HG02973 (cell line): ENCODE measurements at regions not wholly inside any gene's neighbourhood (a gene's known extent, or its start where the extent isn't known, plus 50 kb on each side); places are given as distances from the start of the nearest gene placed in this dataset.
"Not testable (repeated sequence)": the region's sequence is repeated elsewhere in the genome, so short reads cannot be mapped to it uniquely, and the experiment has no call there.

Experiments
- ATAC-seq: cut with Tn5 transposase; IDR thresholded peaks from one replicate; pipeline ENCODE4 v1.9.1; 2021; ENCODE audit warnings: moderate library complexity; ENCODE audit not compliant: unreplicated experiment

DNA sequence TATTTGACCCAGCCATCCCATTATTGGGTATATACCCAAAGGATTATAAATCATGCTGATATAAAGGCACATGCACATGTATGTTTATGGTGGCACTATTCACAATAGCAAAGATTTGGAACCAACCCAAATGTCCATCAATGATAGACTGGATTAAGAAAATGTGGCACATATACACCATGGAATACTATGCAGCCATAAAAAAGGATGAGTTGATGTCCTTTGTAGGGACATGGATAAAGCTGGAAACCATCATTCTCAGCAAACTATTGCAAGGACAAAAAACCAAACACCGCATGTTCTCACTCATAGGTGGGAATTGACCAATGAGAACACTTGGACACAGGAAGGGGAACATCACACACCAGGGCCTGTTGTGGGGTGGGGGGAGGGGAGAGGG, 147.3 kb upstream of the STK26 start:
- ATAC-seq: not testable (repeated sequence)

DNA sequence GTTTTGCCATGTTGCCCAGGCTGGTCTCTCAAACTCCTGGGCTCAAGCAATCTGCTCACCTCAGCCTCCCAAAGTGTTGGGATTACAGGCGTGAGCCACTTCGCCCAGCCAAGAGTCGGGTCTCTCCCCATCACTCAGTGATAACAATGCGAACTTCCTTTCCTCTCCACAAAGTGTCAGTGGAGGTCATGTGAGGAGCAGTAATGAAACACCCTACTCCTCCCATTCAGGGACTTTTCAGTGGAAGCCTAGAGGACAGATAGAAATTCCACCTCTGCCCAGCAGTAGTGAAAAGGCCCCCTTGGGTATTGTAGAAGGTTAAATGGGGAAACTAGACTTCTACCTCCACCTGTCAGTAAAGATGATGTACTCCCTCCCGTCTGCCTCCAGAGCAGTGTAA, 141.9 kb upstream of the STK26 start:
- no peak for ATAC-seq

DNA sequence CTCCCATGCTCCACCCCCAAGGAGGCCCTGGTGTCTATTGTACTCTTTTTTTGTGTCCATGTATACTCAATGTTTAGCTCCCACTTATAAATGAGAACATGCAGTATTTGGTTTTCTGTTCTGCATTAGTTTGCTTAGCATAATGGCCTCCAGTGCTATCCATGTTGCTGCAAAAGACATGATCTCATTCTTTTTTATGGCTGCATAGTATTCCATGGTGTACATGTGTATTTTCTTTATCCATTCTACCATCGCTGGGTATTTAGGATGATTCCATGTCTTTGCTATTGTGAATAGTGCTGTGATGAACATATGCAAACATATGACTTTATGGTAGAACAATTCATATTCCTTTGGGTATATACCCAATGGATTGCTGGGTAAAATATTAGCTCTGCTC, 138.1 kb upstream of the STK26 start:
- ATAC-seq: not testable (repeated sequence)

GRCh38 chrX:131893857-131894256, 129.2 kb upstream of the STK26 start:
- not testable (repeated sequence) for ATAC-seq

DNA sequence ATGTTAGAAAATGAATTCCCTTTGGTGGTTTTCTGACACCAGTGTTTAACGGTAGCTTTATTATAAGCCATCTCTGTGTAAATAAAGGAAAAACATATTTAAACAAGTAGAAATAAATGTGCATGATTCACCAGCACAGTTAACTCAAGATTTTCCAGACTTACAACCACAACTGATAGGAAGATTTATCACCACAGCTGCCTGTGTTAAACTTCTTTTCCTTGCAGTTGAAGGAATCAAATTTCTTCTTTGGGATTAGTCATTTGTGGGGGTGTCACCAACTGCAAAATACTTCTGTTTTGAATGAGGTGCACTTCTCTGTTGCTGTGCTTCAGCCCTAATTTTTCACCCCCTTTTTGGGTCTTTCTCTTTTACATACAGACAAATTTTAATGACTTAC, 128.1 kb upstream of the STK26 start:
- ATAC-seq: no peak

- ATAC-seq: no peak
These were observed 127.3 kb upstream of the STK26 start for GRCh38 chrX:131895807-131896206.

- ATAC-seq: no peak
These were observed 121.6 kb upstream of the STK26 start for GRCh38 chrX:131901546-131901945.

- no peak for ATAC-seq
These were observed 115.4 kb upstream of the STK26 start for GRCh38 chrX:131907488-131908314.

DNA sequence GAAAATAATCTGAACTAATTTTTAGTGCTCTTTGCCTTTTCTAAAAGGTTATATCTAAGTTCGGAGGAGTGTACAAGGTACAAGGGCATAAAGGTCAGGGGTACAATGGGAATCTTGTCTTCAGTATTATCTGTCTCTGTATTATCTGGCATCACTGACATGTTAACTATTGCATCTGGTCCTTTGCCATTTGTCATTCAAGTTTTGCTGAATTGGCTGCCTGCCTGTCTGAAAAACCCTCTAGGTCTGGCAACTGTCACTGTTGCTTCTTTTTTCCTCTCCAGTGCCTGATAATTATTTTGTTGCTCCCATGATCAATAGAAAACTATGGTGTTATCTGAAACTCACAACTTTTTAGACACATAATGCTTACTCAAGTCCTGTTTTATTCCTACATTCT, 112.5 kb upstream of the STK26 start:
- ATAC-seq: no peak

DNA sequence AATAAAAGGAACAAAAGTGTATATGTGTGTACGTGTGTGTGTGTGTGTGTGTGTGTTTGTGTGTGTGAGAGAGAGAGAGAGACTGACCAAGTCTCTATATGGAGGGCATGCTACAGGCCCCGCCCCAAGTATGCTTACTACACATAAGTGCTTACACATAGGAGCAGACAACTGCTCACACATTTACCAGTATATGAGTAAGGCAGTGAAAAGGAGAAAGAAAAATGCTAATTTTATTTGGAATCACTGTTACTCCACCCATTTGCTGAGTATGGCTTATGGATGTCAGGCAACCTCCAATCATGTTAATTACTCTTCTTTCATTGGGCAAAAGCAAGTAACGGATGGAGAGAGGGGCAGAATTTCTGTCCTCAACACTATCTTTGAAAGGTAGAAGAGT, 107.6 kb upstream of the STK26 start:
- ATAC-seq: no peak

DNA sequence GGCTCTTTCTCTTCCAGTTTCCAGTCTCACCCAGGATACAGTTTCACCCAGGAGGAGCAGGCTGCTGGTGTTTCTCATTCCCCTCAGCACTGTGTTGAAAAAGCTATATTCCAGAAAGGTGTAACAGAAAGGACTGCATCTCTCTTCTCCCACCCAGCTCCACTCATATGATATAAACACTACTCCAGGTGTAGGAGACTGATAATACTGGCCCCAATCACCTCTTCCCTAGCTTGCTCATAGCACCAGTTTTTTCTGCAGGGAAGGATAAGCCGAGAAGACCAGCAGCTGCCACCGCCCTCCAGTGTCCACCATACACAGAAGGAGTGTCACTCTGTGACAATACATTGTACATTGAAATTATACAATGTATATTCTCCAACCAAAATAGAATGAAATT, 105.5 kb upstream of the STK26 start:
- ATAC-seq: no peak

DNA sequence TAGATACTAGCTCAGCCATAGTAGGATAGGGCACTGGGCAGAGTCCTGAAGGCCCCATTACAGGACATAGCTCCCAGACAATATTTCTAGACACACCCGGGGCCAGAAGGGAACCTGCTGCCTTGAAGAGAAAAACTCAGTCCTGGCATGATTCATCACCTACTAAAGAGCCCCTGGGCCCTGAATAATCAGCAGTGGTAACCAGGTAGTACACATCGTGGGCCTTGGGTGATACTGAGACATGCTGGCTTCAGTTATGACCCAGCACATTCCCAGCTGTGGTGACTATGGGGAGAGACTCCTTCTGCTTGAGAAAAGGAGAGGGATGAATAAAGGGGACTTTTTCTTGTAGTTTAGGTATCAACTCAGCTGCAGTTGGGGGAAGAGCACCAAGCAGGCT, 104.3 kb upstream of the STK26 start:
- ATAC-seq: no peak

DNA sequence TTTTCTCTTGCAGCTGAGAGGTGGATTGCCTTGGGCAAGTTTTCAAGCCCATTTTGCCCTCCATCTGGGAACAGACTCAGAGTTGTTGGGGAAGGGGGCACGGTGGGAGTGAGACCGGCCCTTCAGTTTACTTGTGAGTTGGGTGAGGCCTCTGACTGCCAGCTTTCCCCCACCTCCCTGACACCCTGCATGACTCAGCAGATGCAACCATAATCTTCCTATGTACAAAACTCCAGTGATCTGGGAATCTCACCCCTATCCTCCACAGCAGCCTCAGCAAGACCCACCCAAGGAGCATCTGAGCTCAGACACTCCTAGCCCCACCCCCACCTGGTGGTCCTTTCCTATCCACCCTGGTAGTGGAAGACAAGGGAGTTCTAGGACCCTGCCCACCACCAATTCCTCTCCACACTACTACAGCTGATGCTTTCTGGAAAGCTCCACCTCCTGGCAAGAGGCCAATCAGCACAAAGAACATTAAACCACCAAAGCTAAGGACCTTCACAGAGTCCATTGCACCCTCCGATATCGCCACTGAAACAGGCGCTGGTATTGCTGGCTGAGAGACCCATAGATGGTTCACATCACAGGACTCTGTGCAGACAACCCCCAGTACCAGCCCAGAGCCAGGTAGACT, 99.4 kb upstream of the STK26 start:
- ATAC-seq: no peak

DNA sequence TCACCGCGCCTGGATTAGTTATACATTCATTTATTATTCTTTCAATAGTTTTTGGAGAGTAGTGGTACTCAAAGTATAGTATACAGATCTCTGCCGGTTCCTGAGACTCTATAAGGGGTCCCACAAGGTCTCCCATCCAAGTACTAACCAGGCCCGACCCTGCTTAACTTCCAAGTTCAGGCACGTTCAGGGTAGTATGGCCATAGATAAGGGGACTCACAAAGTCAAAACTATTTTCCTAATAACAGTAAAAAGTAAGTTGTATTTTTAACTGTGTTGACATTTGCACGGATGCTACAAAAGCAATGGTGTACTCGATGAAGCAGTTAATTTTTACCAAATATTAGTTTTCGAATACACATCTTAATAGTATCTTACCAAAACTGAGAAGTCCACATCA, 84.4 kb upstream of the STK26 start:
- no peak for ATAC-seq

- ATAC-seq: no peak
These were observed 81.1 kb upstream of the STK26 start for GRCh38 chrX:131942034-131942433.

- no peak for ATAC-seq
These were observed 77.9 kb upstream of the STK26 start for GRCh38 chrX:131944936-131945902.

DNA sequence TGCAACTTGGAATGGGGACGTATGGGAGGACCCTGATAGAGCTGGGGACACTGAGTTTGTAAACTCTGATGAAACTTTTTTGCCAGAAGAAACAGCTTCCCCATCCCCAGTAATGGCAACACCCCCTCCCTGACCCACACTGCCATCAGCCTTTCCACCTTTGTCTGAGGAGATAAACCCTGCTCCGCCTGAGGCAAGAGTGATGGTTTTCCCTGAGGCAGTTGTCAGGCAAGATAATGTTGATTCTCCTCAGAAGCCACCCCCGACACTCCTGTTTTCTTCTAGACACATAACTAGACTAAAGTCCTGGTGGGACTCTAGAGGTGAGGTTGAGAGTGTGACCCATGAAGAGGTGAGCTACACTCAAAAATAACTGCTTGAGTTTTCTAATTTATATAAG, 71.9 kb upstream of the STK26 start:
- no peak for ATAC-seq

- ATAC-seq: no peak
These were observed 67.9 kb upstream of the STK26 start for GRCh38 chrX:131955099-131955777.

- no peak for ATAC-seq
These were observed 64.4 kb upstream of the STK26 start for GRCh38 chrX:131958724-131959123.

DNA sequence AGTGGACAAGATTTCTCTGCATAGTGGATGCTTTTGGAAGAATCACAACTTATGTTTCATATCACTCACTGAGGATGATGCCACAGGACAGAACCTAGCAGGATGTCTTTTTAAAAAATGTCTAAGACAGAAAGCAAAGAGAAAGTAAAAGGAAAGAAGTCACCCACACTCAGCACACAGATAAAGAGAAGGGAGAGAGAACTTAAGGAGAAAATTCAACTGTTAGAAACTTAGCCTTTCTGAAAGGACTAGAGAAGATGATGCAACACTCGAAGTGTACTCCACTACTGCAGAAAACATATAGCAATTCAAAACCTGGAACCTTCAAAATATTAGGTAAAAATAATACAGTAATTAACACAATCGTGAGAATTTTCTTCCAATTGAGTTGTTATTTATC, 52.8 kb upstream of the STK26 start:
- no peak for ATAC-seq
